ENCODE measurements at regions not wholly inside any gene's neighbourhood (a gene's known extent, or its start where the extent isn't known, plus 50 kb on each side); places are given as distances from the start of the nearest gene placed in this dataset.

DNA sequence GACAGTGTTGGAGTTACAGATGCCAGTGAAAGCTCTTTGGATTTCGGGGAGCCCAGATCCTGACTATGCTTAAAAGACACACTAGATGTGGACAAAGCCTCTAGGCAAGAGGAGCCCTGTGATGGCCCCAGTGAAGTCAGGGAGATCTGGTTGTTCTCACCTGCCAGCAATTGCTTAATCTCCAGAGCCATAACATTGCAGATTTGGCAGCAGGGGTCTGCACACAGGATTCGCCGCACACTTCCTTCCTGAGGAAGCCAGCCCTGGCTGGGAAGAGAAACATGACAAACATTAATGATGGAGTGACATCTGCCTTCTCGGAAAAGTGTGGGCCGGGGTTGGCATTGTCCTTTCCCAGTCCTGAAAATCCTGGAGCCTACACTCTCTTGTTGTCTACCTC is 65.2 kb upstream of the PHF24 start:
- Histone ChIP-seq H3K36me3 (ENCODE audit: low read depth, missing control alignments) (no peaks in the 10 kb centered on the region), H3K27ac (no peak overlapping the region), H3K9me3 (no peaks in the 10 kb centered on the region), H3K27me3 (no peaks in the 10 kb centered on the region), H3K4me1 (peaks cover 6% of the 10 kb centered on the region), H3K4me3 (no peak overlapping the region)
- 59 to 68% methylated on average over 5 of the region's 5 CpGs for WGBS, 2 donors
- intact Hi-C loops (cut with DNase I; ENCODE audit: low total_unique reads), result no loop called here
- no peak for TF ChIP-seq POLR2A (IDR thresholded peaks at IDR 0.05)
- TF ChIP-seq CTCF (IDR thresholded peaks at IDR 0.05), result no peak
- DNase-seq, result no peak

DNA sequence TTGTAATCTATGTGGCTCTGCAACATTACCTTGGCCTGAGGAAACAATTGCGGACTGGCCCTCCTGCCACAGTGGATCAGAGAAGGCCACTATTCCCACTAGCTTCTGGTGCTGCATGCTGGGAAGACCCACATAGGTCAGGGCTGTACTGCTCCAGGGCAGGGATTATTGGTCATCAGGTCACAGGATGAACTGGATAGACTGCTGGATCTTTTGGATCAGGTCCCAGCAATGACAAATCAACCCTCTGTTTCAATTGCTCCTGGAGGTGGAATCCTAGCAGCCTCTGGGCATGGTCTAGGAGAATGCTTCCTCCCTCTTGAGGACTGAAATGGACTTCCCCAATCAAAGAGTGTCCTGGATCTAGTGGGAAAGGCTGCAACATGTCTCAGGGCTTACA is 66.7 kb upstream of the PHF24 start:
- H3K27ac ChIP-seq, result no peak overlapping the region
- no peaks in the 10 kb centered on the region for H3K27me3 ChIP-seq
- TF ChIP-seq POLR2A (IDR thresholded peaks at IDR 0.05) (no peak), CTCF (IDR thresholded peaks at IDR 0.05) (no peak)
- WGBS, 2 donors, result 88% methylated on average over 1 of the region's 1 CpG; no CpG with 5 or more reads in 1 of the 2 donors
- intact Hi-C loops (cut with DNase I; ENCODE audit: low total_unique reads), result no loop called here
- peaks cover 6% of the 10 kb centered on the region for H3K4me1 ChIP-seq
- no peak for DNase-seq
- H3K4me3 ChIP-seq, result no peak overlapping the region
- no peaks in the 10 kb centered on the region for H3K9me3 ChIP-seq
- no peaks in the 10 kb centered on the region for H3K36me3 ChIP-seq (ENCODE audit: low read depth, missing control alignments)

DNA sequence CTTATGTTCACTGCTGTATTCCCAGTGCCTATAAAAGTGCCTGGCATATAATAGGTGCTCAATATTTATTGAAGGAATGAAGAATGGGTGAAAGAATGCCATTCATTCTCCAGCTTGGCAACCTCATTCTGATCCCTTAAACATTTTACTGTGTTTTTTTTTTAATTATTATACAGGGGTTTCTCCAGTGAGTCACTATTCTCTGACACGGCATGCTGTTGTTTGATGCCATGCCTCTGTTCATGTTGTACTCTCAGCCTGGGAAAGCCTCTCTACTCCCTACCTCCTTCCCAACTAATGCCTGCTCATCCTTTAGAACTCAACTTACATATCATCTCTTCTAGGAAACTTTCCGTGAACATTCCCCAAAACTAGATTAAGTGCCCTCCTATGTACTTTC is 70.2 kb upstream of the PHF24 start:
- 34 to 37% methylated on average over 2 of the region's 2 CpGs for WGBS, 2 donors

DNA sequence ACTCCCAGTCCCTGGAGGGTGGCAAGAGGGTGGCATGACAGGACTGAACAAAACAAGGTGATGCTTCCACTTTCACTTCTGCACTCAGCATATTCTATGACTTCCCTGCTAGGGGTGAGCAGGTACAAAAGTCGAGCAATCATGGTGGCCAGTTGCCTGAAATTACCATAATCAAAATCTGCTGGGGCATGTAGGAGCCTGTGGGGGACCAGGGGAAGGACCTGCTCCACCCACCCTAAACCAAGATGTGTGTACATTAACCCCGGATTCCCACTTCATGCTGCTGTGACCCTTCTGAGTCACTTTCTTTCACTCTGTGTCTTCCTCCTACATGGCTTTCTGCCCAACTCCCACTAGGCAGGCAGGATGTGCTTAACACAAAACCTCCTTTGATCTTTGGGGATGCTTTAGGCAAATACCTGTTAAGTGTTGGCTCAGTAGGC is 73.3 kb upstream of the PHF24 start:
- DNase-seq, result no peak
- Histone ChIP-seq H3K27me3 (no peaks in the 10 kb centered on the region), H3K4me3 (no peak overlapping the region), H3K9me3 (no peaks in the 10 kb centered on the region), H3K36me3 (ENCODE audit: low read depth, missing control alignments) (no peaks in the 10 kb centered on the region), H3K4me1 (no peaks in the 10 kb centered on the region), H3K27ac (no peak overlapping the region)
- intact Hi-C loops (cut with DNase I; ENCODE audit: low total_unique reads), result no loop called here
- no peak for TF ChIP-seq POLR2A (IDR thresholded peaks at IDR 0.05)
- 70 to 79% methylated on average over 2 of the region's 2 CpGs for WGBS, 2 donors

More for the DNA sequence above, 70.2 kb upstream of the PHF24 start:
- no peak for DNase-seq
- Histone ChIP-seq H3K4me1 (peaks cover 6% of the 10 kb centered on the region), H3K27ac (no peak overlapping the region), H3K9me3 (no peaks in the 10 kb centered on the region), H3K4me3 (no peak overlapping the region), H3K27me3 (no peaks in the 10 kb centered on the region), H3K36me3 (ENCODE audit: low read depth, missing control alignments) (no peaks in the 10 kb centered on the region)
- TF ChIP-seq POLR2A (IDR thresholded peaks at IDR 0.05), result no peak
- TF ChIP-seq CTCF (IDR thresholded peaks at IDR 0.05), result no peak
- intact Hi-C loops (cut with DNase I; ENCODE audit: low total_unique reads), result no loop called here

DNA sequence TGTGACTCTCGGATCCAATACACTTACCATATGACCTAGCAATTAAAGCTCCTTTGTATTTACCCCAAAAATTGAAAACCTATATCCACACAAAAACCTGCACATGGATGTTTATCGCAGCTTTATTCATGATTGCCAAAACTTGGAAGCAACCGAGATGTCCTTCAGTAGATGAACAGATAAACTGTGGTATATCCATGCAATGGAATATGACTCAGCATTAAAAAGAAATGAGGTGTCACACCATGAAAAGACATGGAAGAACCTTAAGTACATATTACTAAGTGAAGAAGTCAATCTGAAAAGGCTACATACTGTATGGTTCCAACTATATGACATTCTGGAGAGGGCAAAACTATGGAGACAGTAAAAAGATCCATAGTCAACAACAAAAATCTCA is 82.0 kb upstream of the PHF24 start:
- no peak for DNase-seq
- Histone ChIP-seq H3K36me3 (ENCODE audit: low read depth, missing control alignments) (no peaks in the 10 kb centered on the region), H3K27ac (no peak overlapping the region), H3K27me3 (no peaks in the 10 kb centered on the region), H3K9me3 (no peaks in the 10 kb centered on the region), H3K4me1 (no peaks in the 10 kb centered on the region), H3K4me3 (no peak overlapping the region)
- WGBS, 2 donors, result 88 to 89% methylated on average over 3 of the region's 3 CpGs
- intact Hi-C loops (cut with DNase I; ENCODE audit: low total_unique reads), result no loop called here
- no peak for TF ChIP-seq CTCF (IDR thresholded peaks at IDR 0.05)
- TF ChIP-seq POLR2A (IDR thresholded peaks at IDR 0.05), result no peak

All from testis (tissue), 2 donors.